Astrocyte (in vitro differentiated cells and primary cell): ENCODE measurements at regions not wholly inside any gene's neighbourhood (a gene's known extent, or its start where the extent isn't known, plus 50 kb on each side); places are given as distances from the start of the nearest gene placed in this dataset.

Experiments used
- EZH2 ChIP-seq: IDR thresholded peaks from 2 replicates; pipeline ENCODE4 v1.6.1; 2012; ENCODE audit warnings: mild to moderate bottlenecking, low read length, inconsistent platforms; ENCODE audit not compliant: insufficient read depth
- TF ChIP-seq, protein P1 (sequence below): IDR thresholded peaks from 2 replicates; pipeline ENCODE4 v1.5.1; 2011; ENCODE audit warnings: low read depth, mild to moderate bottlenecking, inconsistent platforms, low read length, moderate library complexity; ENCODE audit not compliant: insufficient read depth

DNA sequence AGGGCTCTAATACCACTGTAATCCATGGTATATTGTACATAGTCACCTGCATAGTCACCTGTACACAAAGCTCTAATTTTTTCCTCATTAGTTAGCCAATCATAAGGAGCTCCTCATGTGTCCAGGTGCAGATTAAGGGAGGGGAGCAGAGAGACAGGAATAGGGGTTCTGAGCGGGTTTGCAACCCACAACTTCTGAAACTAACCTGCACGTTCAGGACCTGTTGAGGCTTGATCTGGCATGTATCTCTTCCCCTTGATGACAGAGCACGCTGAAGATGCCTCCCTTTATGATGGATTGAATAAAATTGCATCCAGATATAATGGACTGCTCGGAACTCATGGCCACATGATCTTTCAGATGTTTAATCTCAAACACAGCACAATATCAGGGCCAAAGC lies 144.0 kb upstream of the PRNP start:
- TF ChIP-seq, protein P1, sequence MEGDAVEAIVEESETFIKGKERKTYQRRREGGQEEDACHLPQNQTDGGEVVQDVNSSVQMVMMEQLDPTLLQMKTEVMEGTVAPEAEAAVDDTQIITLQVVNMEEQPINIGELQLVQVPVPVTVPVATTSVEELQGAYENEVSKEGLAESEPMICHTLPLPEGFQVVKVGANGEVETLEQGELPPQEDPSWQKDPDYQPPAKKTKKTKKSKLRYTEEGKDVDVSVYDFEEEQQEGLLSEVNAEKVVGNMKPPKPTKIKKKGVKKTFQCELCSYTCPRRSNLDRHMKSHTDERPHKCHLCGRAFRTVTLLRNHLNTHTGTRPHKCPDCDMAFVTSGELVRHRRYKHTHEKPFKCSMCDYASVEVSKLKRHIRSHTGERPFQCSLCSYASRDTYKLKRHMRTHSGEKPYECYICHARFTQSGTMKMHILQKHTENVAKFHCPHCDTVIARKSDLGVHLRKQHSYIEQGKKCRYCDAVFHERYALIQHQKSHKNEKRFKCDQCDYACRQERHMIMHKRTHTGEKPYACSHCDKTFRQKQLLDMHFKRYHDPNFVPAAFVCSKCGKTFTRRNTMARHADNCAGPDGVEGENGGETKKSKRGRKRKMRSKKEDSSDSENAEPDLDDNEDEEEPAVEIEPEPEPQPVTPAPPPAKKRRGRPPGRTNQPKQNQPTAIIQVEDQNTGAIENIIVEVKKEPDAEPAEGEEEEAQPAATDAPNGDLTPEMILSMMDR = no peak
- TF ChIP-seq EZH2 = no peak
